ENCODE measurements at regions not wholly inside any gene's neighbourhood (a gene's known extent, or its start where the extent isn't known, plus 50 kb on each side); places are given as distances from the start of the nearest gene placed in this dataset.
"Not testable (repeated sequence)": the region's sequence is repeated elsewhere in the genome, so short reads cannot be mapped to it uniquely, and the experiment has no call there.

- Histone ChIP-seq H3K36me3 (no peaks in the 10 kb centered on the region), H3K27ac (no peak overlapping the region), H3K9me3 (peaks cover 0 to 25% (median 0%) of the 10 kb centered on the region in 11 donors), H3K4me3 (no peak overlapping the region), H3K4me1 (no peaks in the 10 kb centered on the region), H3K27me3 (no peaks in the 10 kb centered on the region)
- ATAC-seq (no peak), DNase-seq (no peak)
- intact Hi-C loops (cut with DNase I), result no loop called here
- 83 to 84% methylated on average over 10 of the region's 10 CpGs for WGBS, 2 donors
- TF ChIP-seq, protein P1, sequence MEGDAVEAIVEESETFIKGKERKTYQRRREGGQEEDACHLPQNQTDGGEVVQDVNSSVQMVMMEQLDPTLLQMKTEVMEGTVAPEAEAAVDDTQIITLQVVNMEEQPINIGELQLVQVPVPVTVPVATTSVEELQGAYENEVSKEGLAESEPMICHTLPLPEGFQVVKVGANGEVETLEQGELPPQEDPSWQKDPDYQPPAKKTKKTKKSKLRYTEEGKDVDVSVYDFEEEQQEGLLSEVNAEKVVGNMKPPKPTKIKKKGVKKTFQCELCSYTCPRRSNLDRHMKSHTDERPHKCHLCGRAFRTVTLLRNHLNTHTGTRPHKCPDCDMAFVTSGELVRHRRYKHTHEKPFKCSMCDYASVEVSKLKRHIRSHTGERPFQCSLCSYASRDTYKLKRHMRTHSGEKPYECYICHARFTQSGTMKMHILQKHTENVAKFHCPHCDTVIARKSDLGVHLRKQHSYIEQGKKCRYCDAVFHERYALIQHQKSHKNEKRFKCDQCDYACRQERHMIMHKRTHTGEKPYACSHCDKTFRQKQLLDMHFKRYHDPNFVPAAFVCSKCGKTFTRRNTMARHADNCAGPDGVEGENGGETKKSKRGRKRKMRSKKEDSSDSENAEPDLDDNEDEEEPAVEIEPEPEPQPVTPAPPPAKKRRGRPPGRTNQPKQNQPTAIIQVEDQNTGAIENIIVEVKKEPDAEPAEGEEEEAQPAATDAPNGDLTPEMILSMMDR (IDR thresholded peaks at IDR 0.05), result no peak
Measured at GRCh38 chr1:240722788-240723187, 110.8 kb upstream of the GREM2 start.

GRCh38 chr1:240720976-240721375, 109.0 kb upstream of the GREM2 start:
- H3K27me3 ChIP-seq, result peaks cover 0 to 4% (median 0%) of the 10 kb centered on the region in 7 donors
- no peak overlapping the region for H3K27ac ChIP-seq
- TF ChIP-seq, protein P1 (IDR thresholded peaks at IDR 0.05), result no peak
- H3K9me3 ChIP-seq, result peaks cover 0 to 14% (median 0%) of the 10 kb centered on the region in 11 donors
- WGBS, 2 donors, result 72 to 76% methylated on average over 6 of the region's 6 CpGs
- intact Hi-C loops (cut with DNase I), result no loop called here
- DNase-seq (no peak), ATAC-seq (no peak)
- H3K4me3 ChIP-seq, result no peak overlapping the region
- H3K4me1 ChIP-seq, result no peaks in the 10 kb centered on the region
- no peaks in the 10 kb centered on the region for H3K36me3 ChIP-seq

DNA sequence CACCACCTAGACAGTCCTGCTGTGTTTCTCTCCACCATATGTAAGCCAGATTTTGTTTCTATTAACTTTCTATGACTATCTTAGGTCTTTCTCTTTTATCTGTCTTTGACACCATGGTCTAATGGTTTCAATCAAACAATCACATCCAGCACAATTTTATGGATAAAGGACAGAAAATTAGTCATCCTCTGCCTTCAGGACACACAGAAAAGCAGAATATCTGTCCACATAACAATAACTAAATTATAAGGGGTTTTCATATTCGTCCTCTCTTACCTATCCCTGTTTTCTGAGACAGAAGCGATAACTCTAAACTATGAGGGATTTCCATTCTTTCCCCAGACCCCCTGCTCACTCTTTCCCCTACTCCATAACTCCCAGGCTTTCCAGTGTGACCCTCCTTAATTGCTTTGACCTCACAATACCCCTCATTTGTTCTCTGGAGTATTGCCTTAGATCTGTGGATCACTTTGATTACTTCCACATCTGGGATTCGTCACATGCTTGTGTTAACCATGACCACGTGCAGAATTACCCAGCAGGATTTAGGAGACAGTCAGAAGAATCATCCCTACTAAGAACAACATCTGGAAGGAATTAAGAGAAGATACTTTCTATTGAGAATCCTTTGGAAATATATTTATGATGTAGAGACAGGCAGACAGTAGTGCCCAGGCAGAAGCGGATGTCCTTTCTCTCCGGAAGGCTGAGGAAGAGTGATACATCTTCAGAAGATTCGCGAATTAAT, 108.2 kb upstream of the GREM2 start:
- ATAC-seq (no peak), DNase-seq (no peak)
- TF ChIP-seq, protein P1 (IDR thresholded peaks at IDR 0.05), result no peak
- Histone ChIP-seq H3K27me3 (peaks cover 0 to 4% (median 0%) of the 10 kb centered on the region in 7 donors), H3K4me1 (no peaks in the 10 kb centered on the region), H3K4me3 (no peak overlapping the region), H3K36me3 (no peaks in the 10 kb centered on the region), H3K27ac (no peak overlapping the region), H3K9me3 (peaks cover 0 to 5% (median 0%) of the 10 kb centered on the region in 11 donors)
- intact Hi-C loops (cut with DNase I), result no loop called here
- 65 to 72% methylated on average over 8 of the region's 8 CpGs for WGBS, 2 donors

DNA sequence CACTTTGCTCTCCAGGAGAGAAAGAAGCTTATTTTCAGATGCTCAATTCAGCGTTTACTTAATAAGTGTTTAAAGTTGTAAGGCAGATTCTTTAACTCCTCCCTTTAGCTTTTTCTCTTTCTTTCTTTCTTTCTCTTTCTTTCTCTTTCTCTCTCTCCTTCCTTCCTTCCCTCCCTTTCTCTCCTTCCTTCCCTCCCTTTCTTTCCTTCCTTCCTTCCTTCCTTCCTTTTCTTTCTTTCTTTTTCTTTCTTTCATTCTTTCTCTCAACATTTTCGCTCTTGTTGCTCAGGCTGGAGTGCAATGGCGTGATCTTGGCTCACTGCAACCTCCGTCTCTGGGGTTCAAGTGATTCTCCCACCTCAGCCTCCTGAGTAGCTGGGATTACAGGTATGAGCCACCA, 104.6 kb upstream of the GREM2 start:
- H3K4me1 ChIP-seq; intact Hi-C loops (cut with DNase I); ATAC-seq; H3K27me3 ChIP-seq; H3K36me3 ChIP-seq; H3K4me3 ChIP-seq; H3K9me3 ChIP-seq; H3K27ac ChIP-seq; DNase-seq: not testable (repeated sequence)
- WGBS, 2 donors, result 91 to 95% methylated on average over 4 of the region's 4 CpGs

GRCh38 chr1:240714568-240715292, 102.8 kb upstream of the GREM2 start:
- Histone ChIP-seq H3K27me3 (peaks cover 0 to 4% (median 0%) of the 10 kb centered on the region in 7 donors), H3K4me1 (no peaks in the 10 kb centered on the region), H3K4me3 (no peak overlapping the region), H3K36me3 (no peaks in the 10 kb centered on the region), H3K27ac (no peak overlapping the region), H3K9me3 (no peaks in the 10 kb centered on the region)
- TF ChIP-seq, protein P1 (IDR thresholded peaks at IDR 0.05), result no peak
- intact Hi-C loops (cut with DNase I), result no loop called here
- ATAC-seq, result no peak
- no peak for DNase-seq
- 76 to 81% methylated on average over 8 of the region's 8 CpGs for WGBS, 2 donors
